CD8-positive, alpha-beta memory T cell (primary cell): ENCODE measurements at regions not wholly inside any gene's neighbourhood (a gene's known extent, or its start where the extent isn't known, plus 50 kb on each side); places are given as distances from the start of the nearest gene placed in this dataset.

Experiments
- CTCF ChIA-PET: fragments of 350-600 bp; sonication (Branson Sonifier 250); formaldehyde crosslinking; loops from one replicate; lab custom pipeline; 2021; ENCODE audit warnings: antibody characterized with exemption; lab: Charles Lee
- POLR2A ChIA-PET: fragments of 350-600 bp; sonication (Branson Sonifier 250); formaldehyde crosslinking; loops from one replicate; lab custom pipeline; 2021; ENCODE audit warnings: antibody characterized with exemption; lab: Charles Lee
- DNase-seq, 5 donors: peaks; one replicate each; pipeline versions ENCODE4 v3.0.0 to v3.0.0-alpha.2; 2020 to 2022; ENCODE audit warnings: mixed read lengths in 1 of 5
- H3K27ac ChIP-seq: one replicate; pipeline ENCODE4 v1.7.0; 2013; ENCODE audit warnings: low read depth, mild to moderate bottlenecking, low read length, moderate library complexity
- H3K27me3 ChIP-seq: 2 replicates; pipeline ENCODE4 v1.7.0; 2013; ENCODE audit warnings: low read length, mild to moderate bottlenecking; ENCODE audit not compliant: insufficient read depth, poor library complexity, severe bottlenecking
- H3K36me3 ChIP-seq: 2 replicates; pipeline ENCODE4 v1.7.0; 2013; ENCODE audit warnings: mild to moderate bottlenecking, low read length, moderate library complexity; ENCODE audit not compliant: insufficient read depth
- H3K4me1 ChIP-seq: 2 replicates; pipeline ENCODE4 v1.7.0; 2013; ENCODE audit warnings: mild to moderate bottlenecking, low read length, moderate library complexity; ENCODE audit not compliant: insufficient read depth
- H3K4me3 ChIP-seq: 2 replicates; pipeline ENCODE4 v1.7.0; 2013; ENCODE audit warnings: mild to moderate bottlenecking, low read length
- H3K9me3 ChIP-seq: 2 replicates; pipeline ENCODE4 v1.7.0; 2013; ENCODE audit warnings: mild to moderate bottlenecking, low read length
- H3K27ac Mint-ChIP-seq, 8 donors: one replicate each; pipeline ENCODE4 v1.8.0; 2020 to 2021; ENCODE audit warnings: mixed read lengths in 8 of 8, mild to moderate bottlenecking in 6 of 8, inconsistent platforms in 3 of 8, moderate library complexity in 3 of 8
- H3K27me3 Mint-ChIP-seq, 2 donors: one replicate each; pipeline ENCODE4 v1.8.0; 2020 to 2021; ENCODE audit warnings: mixed read lengths in 2 of 2, mild to moderate bottlenecking in 1 of 2, moderate library complexity in 1 of 2
- H3K36me3 Mint-ChIP-seq, 3 donors: one replicate each; pipeline ENCODE4 v1.8.0; 2020 to 2021; ENCODE audit warnings: mixed read lengths in 3 of 3, inconsistent platforms in 1 of 3, mild to moderate bottlenecking in 1 of 3
- H3K4me1 Mint-ChIP-seq, 3 donors: one replicate each; pipeline ENCODE4 v1.8.0; 2020 to 2021; ENCODE audit warnings: mixed read lengths in 3 of 3, inconsistent platforms in 1 of 3, mild to moderate bottlenecking in 1 of 3
- H3K4me3 Mint-ChIP-seq, 7 donors: one replicate each; pipeline ENCODE4 v1.8.0; 2020 to 2021; ENCODE audit warnings: mixed read lengths in 7 of 7, mild to moderate bottlenecking in 6 of 7, moderate library complexity in 4 of 7, inconsistent platforms in 2 of 7
- H3K9me3 Mint-ChIP-seq, 5 donors: one replicate each; pipeline ENCODE4 v1.8.0; 2020 to 2022; ENCODE audit warnings: mixed read lengths in 5 of 5, mild to moderate bottlenecking in 3 of 5, moderate library complexity in 2 of 5, inconsistent platforms in 1 of 5

DNA sequence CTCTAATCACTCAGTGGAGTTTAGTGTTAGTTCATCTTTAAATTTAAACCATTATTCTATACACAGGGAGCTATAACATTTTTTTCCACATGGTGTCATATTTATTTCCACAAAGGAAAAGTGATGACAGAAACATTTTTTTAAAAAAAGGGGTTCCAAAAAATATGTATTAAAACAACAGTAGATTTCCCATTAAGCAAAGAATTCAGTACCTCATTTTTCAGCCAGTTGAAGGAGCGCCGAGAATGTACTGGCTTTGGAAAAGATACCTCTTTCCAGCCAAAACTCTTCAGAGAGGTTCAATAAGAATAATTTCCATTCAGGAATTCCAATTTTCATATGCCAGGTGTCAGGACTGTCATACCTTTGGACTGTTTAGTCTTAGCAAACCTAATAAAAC is 250.5 kb upstream of the MEOX2 start:
- H3K9me3 Mint-ChIP-seq, result peaks cover 3 to 15% (median 5%) of the 10 kb centered on the region in 5 donors
- Histone ChIP-seq H3K4me3 (no peak overlapping the region), H3K4me1 (no peaks in the 10 kb centered on the region), H3K9me3 (no peaks in the 10 kb centered on the region), H3K27ac (no peak overlapping the region), H3K36me3 (no peaks in the 10 kb centered on the region), H3K27me3 (no peaks in the 10 kb centered on the region)
- DNase-seq, result no peak
- H3K36me3 Mint-ChIP-seq, result no peaks in the 10 kb centered on the region
- POLR2A ChIA-PET, result no interaction called here
- H3K4me3 Mint-ChIP-seq, result no peak overlapping the region
- H3K27ac Mint-ChIP-seq, result no peak overlapping the region
- peaks cover 0 to 2% of the 10 kb centered on the region in 2 donors for H3K27me3 Mint-ChIP-seq
- CTCF ChIA-PET, result no interaction called here
- no peaks in the 10 kb centered on the region for H3K4me1 Mint-ChIP-seq

DNA sequence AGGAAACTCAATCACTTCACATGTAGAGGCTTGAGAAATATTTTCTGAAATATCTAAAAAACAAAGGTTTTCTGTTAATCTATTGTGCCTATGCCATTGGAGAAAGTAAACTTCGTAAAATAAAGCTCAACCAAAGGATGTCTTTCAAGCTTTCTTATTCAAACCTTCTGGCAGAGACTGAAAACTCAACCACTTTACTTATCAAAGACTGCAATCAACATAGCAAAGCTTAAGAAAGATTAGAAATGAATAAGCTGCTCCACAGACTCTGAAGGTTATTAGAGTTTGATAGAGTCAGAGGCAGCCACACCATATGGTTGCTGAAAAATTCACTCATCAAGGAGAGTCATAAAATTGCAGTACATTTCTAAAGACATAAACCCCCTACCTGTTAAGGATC is 245.8 kb upstream of the MEOX2 start:
- no peaks in the 10 kb centered on the region for H3K36me3 Mint-ChIP-seq
- H3K4me1 ChIP-seq, result no peaks in the 10 kb centered on the region

DNA sequence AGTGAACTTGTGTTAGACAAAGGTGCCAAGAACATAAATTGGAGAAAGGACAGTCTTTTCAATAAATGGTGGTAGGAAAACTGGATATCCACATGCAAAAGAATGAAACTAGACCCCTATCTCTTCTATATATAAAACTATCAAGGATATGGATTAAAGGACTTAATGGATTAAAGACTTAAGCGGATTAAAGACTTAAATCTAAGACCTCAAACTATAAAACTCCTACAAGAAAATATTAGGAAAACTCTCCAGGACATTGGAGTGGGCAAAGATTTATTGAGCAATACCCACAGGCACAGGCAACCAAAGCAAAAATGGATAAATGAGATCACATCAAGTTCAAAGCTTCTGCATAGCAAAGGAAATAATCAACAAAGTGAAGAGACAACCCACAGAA is 242.9 kb upstream of the MEOX2 start:
- no peak overlapping the region for H3K27ac Mint-ChIP-seq
- CTCF ChIA-PET, result no interaction called here
- peaks cover 4 to 24% (median 10%) of the 10 kb centered on the region in 5 donors for H3K9me3 Mint-ChIP-seq

More for the DNA sequence above, 245.8 kb upstream of the MEOX2 start:
- no peak for DNase-seq
- Histone ChIP-seq H3K27ac (no peak overlapping the region), H3K36me3 (no peaks in the 10 kb centered on the region), H3K27me3 (no peaks in the 10 kb centered on the region), H3K4me3 (no peak overlapping the region), H3K9me3 (no peaks in the 10 kb centered on the region)
- POLR2A ChIA-PET, result no interaction called here
- no peak overlapping the region for H3K27ac Mint-ChIP-seq
- peaks cover 0 to 12% (median 5%) of the 10 kb centered on the region in 5 donors for H3K9me3 Mint-ChIP-seq
- peaks cover 0 to 2% of the 10 kb centered on the region in 2 donors for H3K27me3 Mint-ChIP-seq
- no peak overlapping the region for H3K4me3 Mint-ChIP-seq
- H3K4me1 Mint-ChIP-seq, result no peaks in the 10 kb centered on the region
- CTCF ChIA-PET, result no interaction called here

DNA sequence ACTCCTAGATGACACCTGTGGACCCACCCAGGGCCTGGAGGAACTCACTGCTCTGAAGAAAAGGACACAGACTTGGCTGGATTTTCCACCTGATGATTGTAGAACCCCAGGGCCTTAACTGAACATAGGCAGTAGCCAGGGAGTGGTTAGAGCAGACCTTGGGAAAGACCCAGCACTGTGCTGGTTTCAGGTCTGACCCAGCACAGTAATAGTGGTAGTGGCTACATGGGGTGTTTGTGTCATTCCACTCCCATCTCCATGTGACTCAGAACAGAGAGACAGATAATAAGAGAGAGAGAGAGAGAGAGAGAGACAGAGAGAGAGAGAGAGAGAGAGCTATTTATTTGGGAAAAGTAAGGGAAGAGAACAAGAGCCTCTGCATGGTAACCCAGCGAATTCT is 239.1 kb upstream of the MEOX2 start:
- Mint-ChIP-seq H3K9me3 (peaks cover 3 to 28% (median 12%) of the 10 kb centered on the region in 5 donors), H3K36me3 (no peaks in the 10 kb centered on the region), H3K27me3 (no peaks in the 10 kb centered on the region), H3K4me3 (no peak overlapping the region), H3K4me1 (no peaks in the 10 kb centered on the region), H3K27ac (no peak overlapping the region)
- no peaks in the 10 kb centered on the region for H3K27me3 ChIP-seq
- no peak for DNase-seq
- ChIA-PET POLR2A (no interaction called here), CTCF (no interaction called here)
- H3K9me3 ChIP-seq, result no peaks in the 10 kb centered on the region
- H3K27ac ChIP-seq, result no peak overlapping the region
- H3K4me3 ChIP-seq, result no peak overlapping the region
- no peaks in the 10 kb centered on the region for H3K4me1 ChIP-seq
- H3K36me3 ChIP-seq, result no peaks in the 10 kb centered on the region

More for the DNA sequence above, 242.9 kb upstream of the MEOX2 start:
- H3K9me3 ChIP-seq, result no peaks in the 10 kb centered on the region
- Mint-ChIP-seq H3K36me3 (no peaks in the 10 kb centered on the region), H3K4me3 (no peak overlapping the region), H3K4me1 (no peaks in the 10 kb centered on the region), H3K27me3 (no peaks in the 10 kb centered on the region)
- no peak overlapping the region for H3K27ac ChIP-seq
- H3K36me3 ChIP-seq, result no peaks in the 10 kb centered on the region
- H3K4me3 ChIP-seq, result no peak overlapping the region
- no peak for DNase-seq
- POLR2A ChIA-PET, result no interaction called here
- H3K4me1 ChIP-seq, result no peaks in the 10 kb centered on the region
- no peaks in the 10 kb centered on the region for H3K27me3 ChIP-seq

DNA sequence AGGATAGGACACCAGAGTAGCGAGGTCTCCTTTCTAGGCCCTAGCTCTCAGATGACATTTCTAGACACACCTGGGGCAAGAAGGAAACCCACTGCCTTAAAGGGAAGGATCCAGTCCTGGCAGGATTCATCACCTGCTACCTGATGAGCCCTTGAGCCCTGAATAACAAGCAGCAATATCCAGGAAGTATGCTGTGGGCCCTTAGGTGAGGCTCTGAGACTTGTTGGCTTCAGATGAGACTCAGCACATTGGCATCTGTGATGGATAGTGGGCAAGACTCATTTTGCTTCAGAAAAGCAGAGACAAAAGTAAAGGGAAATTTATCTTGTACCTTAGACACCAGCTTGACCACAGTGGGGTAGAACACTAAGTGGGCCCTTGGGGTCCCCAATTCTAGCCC is 238.4 kb upstream of the MEOX2 start:
- no peak overlapping the region for H3K4me3 ChIP-seq
- CTCF ChIA-PET, result no interaction called here
- H3K36me3 Mint-ChIP-seq, result no peaks in the 10 kb centered on the region
- no peaks in the 10 kb centered on the region for H3K9me3 ChIP-seq
- no peaks in the 10 kb centered on the region for H3K27me3 ChIP-seq
- no peaks in the 10 kb centered on the region for H3K4me1 Mint-ChIP-seq
- H3K27ac Mint-ChIP-seq, result no peak overlapping the region
- DNase-seq, result no peak
- no peak overlapping the region for H3K27ac ChIP-seq
- H3K9me3 Mint-ChIP-seq, result peaks cover 3 to 29% (median 12%) of the 10 kb centered on the region in 5 donors
- POLR2A ChIA-PET, result no interaction called here
- no peaks in the 10 kb centered on the region for H3K27me3 Mint-ChIP-seq
- H3K4me3 Mint-ChIP-seq, result no peak overlapping the region
- no peaks in the 10 kb centered on the region for H3K36me3 ChIP-seq
- no peaks in the 10 kb centered on the region for H3K4me1 ChIP-seq

DNA sequence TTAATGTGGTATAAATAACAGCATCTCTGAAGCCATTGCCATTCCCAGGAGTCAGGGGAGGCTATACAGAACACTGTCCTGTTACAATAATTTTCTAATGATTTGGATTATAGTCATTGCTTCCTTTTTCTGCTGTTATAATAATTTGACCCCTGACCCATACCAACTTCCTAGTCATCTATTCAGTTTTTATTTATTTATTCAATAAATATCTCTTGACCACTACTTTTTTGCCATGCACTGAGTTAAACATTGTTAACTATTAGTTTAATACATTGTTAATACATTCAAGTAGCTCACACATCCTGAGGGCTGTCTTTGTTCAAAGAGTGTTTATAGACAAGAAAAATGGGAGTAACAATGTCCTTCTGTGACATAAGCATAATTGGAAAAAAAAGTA is 235.5 kb upstream of the MEOX2 start:
- Mint-ChIP-seq H3K4me1 (no peaks in the 10 kb centered on the region), H3K4me3 (no peak overlapping the region), H3K9me3 (peaks cover 2 to 28% (median 14%) of the 10 kb centered on the region in 5 donors), H3K27me3 (no peaks in the 10 kb centered on the region), H3K27ac (no peak overlapping the region), H3K36me3 (no peaks in the 10 kb centered on the region)
- Histone ChIP-seq H3K9me3 (no peaks in the 10 kb centered on the region), H3K4me1 (no peaks in the 10 kb centered on the region), H3K27ac (no peak overlapping the region), H3K27me3 (no peaks in the 10 kb centered on the region), H3K4me3 (no peak overlapping the region), H3K36me3 (no peaks in the 10 kb centered on the region)
- ChIA-PET POLR2A (no interaction called here), CTCF (no interaction called here)
- DNase-seq, result no peak

DNA sequence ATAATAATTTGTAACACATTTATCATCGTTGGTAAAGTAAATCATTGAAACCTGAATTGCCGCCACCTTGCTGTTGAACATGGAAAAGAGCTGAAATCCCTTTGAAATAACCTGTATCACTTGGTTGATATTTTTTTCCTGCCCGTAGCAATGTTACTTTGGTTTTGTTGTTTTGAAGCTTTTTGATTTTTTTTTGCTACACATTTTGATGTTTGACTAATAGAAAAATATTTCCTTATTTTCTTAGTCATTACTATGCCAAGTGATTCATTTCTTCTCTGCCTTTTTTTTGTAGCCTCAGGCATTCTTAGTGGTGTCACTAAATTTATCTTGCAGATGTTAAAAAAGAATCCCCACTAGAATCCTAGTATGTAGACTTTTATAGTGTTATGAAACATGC is 235.1 kb upstream of the MEOX2 start:
- CTCF ChIA-PET, result no interaction called here
- no peaks in the 10 kb centered on the region for H3K36me3 ChIP-seq
- Mint-ChIP-seq H3K9me3 (peaks cover 2 to 24% (median 14%) of the 10 kb centered on the region in 5 donors), H3K36me3 (no peaks in the 10 kb centered on the region), H3K4me3 (no peak overlapping the region), H3K27ac (no peak overlapping the region), H3K27me3 (no peaks in the 10 kb centered on the region), H3K4me1 (no peaks in the 10 kb centered on the region)
- no peaks in the 10 kb centered on the region for H3K4me1 ChIP-seq
- H3K9me3 ChIP-seq, result no peaks in the 10 kb centered on the region
- no peak overlapping the region for H3K4me3 ChIP-seq
- no peaks in the 10 kb centered on the region for H3K27me3 ChIP-seq
- no peak for DNase-seq
- POLR2A ChIA-PET, result no interaction called here
- H3K27ac ChIP-seq, result no peak overlapping the region

DNA sequence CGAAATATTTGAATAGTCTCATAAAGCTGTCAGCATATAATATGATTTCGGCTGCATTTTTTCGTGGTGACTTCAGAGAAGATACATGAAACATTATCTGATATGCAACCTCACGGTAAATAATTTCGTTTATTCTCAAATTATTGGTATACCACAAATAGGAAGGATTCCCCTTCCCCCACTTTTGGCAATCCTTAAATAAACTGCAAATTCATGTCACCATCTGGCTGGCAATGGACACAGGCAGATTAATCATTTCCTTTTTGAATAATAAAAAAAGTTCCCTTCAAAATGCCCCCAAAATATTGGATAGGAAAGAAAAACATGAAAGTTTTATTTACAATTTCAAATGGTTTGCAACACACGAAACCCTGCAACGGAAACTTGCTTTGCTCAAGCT is 234.5 kb upstream of the MEOX2 start:
- DNase-seq, result no peak
- ChIA-PET POLR2A (no interaction called here), CTCF (no interaction called here)
- Mint-ChIP-seq H3K27me3 (no peaks in the 10 kb centered on the region), H3K27ac (no peak overlapping the region), H3K4me1 (no peaks in the 10 kb centered on the region), H3K4me3 (no peak overlapping the region), H3K9me3 (peaks cover 2 to 17% (median 8%) of the 10 kb centered on the region in 5 donors), H3K36me3 (no peaks in the 10 kb centered on the region)
- no peaks in the 10 kb centered on the region for H3K4me1 ChIP-seq
- no peak overlapping the region for H3K4me3 ChIP-seq
- no peaks in the 10 kb centered on the region for H3K9me3 ChIP-seq
- no peaks in the 10 kb centered on the region for H3K36me3 ChIP-seq
- H3K27ac ChIP-seq, result no peak overlapping the region
- no peaks in the 10 kb centered on the region for H3K27me3 ChIP-seq
